AG10803 (cell line): ENCODE measurements at regions not wholly inside any gene's neighbourhood (a gene's known extent, or its start where the extent isn't known, plus 50 kb on each side); places are given as distances from the start of the nearest gene placed in this dataset.

Experiments
- DNase-seq: peaks from one replicate; pipeline ENCODE4 v3.0.0; 2010; ENCODE audit warnings: low read depth
- H3K4me3 ChIP-seq: 2 replicates; pipeline ENCODE4 v1.5.1; 2011; ENCODE audit warnings: mild to moderate bottlenecking, low read length, control low read depth
- CTCF ChIP-seq: conservative IDR thresholded peaks from 2 replicates; pipeline ENCODE4 v1.5.1; 2011; ENCODE audit warnings: mild to moderate bottlenecking, low read length, control low read depth, inconsistent platforms

GRCh38 chr22:48715511-48715910 is 1112.2 kb downstream of the BRD1 start:
- TF ChIP-seq CTCF: no peak
- DNase-seq: no peak
- H3K4me3 ChIP-seq: no peak overlapping the region

GRCh38 chr22:48714231-48714630 is 1113.4 kb downstream of the BRD1 start:
- no peak for DNase-seq
- no peak overlapping the region for H3K4me3 ChIP-seq
- TF ChIP-seq CTCF: no peak

GRCh38 chr22:48713272-48714205 is 1114.1 kb downstream of the BRD1 start:
- no peak overlapping the region for H3K4me3 ChIP-seq
- no peak for TF ChIP-seq CTCF
- no peak for DNase-seq

- TF ChIP-seq CTCF: no peak
- no peak for DNase-seq
- no peak overlapping the region for H3K4me3 ChIP-seq
These were observed 1115.0 kb downstream of the BRD1 start for GRCh38 chr22:48712558-48713271.

GRCh38 chr22:48711669-48712068 is 1116.0 kb downstream of the BRD1 start:
- H3K4me3 ChIP-seq: no peak overlapping the region
- TF ChIP-seq CTCF: no peak
- no peak for DNase-seq

GRCh38 chr22:48711031-48711431 is 1116.6 kb downstream of the BRD1 start:
- no peak for DNase-seq
- no peak for TF ChIP-seq CTCF

More at GRCh38 chr22:48711031-48711431, 1116.6 kb downstream of the BRD1 start:
- no peak overlapping the region for H3K4me3 ChIP-seq
